Subcutaneous abdominal adipose tissue (tissue), 5 donors: ENCODE measurements at regions not wholly inside any gene's neighbourhood (a gene's known extent, or its start where the extent isn't known, plus 50 kb on each side); places are given as distances from the start of the nearest gene placed in this dataset.

Experiments used
- H3K27ac ChIP-seq: one replicate; pipeline ENCODE4 v1.7.0; 2013; ENCODE audit warnings: low read depth, mild to moderate bottlenecking, inconsistent platforms, low read length, moderate library complexity
- H3K27me3 ChIP-seq, 5 donors: one replicate each; pipeline ENCODE4 v1.7.0; 2013; ENCODE audit warnings: low read length in 5 of 5, inconsistent platforms in 1 of 5; ENCODE audit not compliant: control insufficient read depth in 5 of 5, insufficient read depth in 4 of 5
- H3K36me3 ChIP-seq, 5 donors: one replicate each; pipeline ENCODE4 v1.7.0; 2013; ENCODE audit warnings: low read length in 5 of 5; ENCODE audit not compliant: control insufficient read depth in 5 of 5, insufficient read depth in 5 of 5
- H3K4me1 ChIP-seq, 5 donors: one replicate each; pipeline ENCODE4 v1.7.0; 2013; ENCODE audit warnings: low read length in 5 of 5, mild to moderate bottlenecking in 3 of 5, moderate library complexity in 1 of 5; ENCODE audit not compliant: control insufficient read depth in 5 of 5, insufficient read depth in 5 of 5
- H3K4me3 ChIP-seq, 5 donors: one replicate each; pipeline ENCODE4 v1.7.0; 2013; ENCODE audit warnings: low read length in 5 of 5, low read depth in 1 of 5
- H3K9ac ChIP-seq, 5 donors: one replicate each; pipeline ENCODE4 v1.7.0; 2013; ENCODE audit warnings: low read length in 5 of 5, mild to moderate bottlenecking in 4 of 5, moderate library complexity in 3 of 5
- H3K9me3 ChIP-seq, 5 donors: one replicate each; pipeline ENCODE4 v1.7.0; 2013; ENCODE audit warnings: low read length in 5 of 5; ENCODE audit not compliant: control insufficient read depth in 5 of 5
- donor health status: healthy.
- donor health status: healthy.
- donor health status: healthy.
- donor health status: healthy.
- donor health status: healthy.

DNA sequence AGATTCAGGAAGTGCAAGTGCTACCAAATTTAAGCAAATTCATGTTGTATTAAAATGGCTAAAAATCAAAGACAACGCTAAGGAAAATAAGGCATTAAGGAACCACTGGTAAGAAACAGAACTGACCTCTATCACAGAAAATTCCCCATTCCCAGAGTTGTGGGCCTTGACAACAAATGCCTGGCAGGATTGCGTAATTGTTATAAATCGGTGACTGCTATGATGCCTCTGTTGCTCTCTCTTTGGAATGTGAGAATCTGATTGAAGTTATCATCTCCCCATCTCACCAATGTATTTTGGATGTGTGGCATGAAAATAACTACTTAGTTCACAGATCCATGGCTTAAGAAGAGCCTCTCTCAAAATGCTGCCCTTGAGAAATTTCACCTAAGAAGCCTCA lies 257.3 kb downstream of the OGFRL1 start:
- Histone ChIP-seq H3K4me3 (no peak overlapping the region), H3K36me3 (no peaks in the 10 kb centered on the region), H3K9ac (no peak overlapping the region), H3K9me3 (peaks cover 0 to 3% (median 0%) of the 10 kb centered on the region in 5 donors), H3K27me3 (no peaks in the 10 kb centered on the region), H3K4me1 (no peaks in the 10 kb centered on the region), H3K27ac (no peak overlapping the region)

GRCh38 chr6:71551798-71552197 lies 263.2 kb downstream of the OGFRL1 start:
- Histone ChIP-seq H3K27me3 (no peaks in the 10 kb centered on the region), H3K36me3 (no peaks in the 10 kb centered on the region), H3K27ac (no peak overlapping the region), H3K9ac (no peak overlapping the region), H3K4me3 (no peak overlapping the region), H3K9me3 (peaks cover 0 to 13% (median 9%) of the 10 kb centered on the region in 5 donors), H3K4me1 (no peaks in the 10 kb centered on the region)

- no peak overlapping the region for H3K9ac ChIP-seq
- H3K4me1 ChIP-seq, result no peaks in the 10 kb centered on the region
- H3K4me3 ChIP-seq, result peak overlapping the region in 1 of 5 donors; percentile 12
- H3K27me3 ChIP-seq, result no peaks in the 10 kb centered on the region
- no peak overlapping the region for H3K27ac ChIP-seq
- peaks cover 0 to 26% (median 17%) of the 10 kb centered on the region in 5 donors for H3K9me3 ChIP-seq
- no peaks in the 10 kb centered on the region for H3K36me3 ChIP-seq
Observed at GRCh38 chr6:71556141-71556540, 267.5 kb downstream of the OGFRL1 start.

DNA sequence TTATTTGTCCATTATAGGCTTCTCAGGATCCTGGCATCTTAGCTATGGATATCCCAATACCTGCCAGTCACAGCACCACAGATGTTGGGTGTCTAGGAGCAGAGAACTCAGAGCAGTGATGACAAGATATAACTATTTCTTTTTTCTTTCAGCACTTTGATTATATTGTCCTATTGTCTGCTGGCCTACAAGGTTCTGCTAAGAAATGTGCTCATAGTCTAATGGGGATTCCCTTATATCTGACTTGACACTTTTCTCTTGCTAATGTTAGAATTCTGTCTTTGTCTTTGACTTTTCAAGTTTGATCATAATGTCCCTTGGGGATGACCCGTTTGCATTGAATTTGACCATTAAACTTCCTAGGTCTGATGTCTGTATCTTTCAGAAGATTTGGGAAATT lies 270.4 kb downstream of the OGFRL1 start:
- Histone ChIP-seq H3K27me3 (no peaks in the 10 kb centered on the region), H3K9me3 (peaks cover 0 to 26% (median 14%) of the 10 kb centered on the region in 5 donors), H3K36me3 (no peaks in the 10 kb centered on the region), H3K27ac (no peak overlapping the region), H3K4me3 (no peak overlapping the region), H3K4me1 (no peaks in the 10 kb centered on the region), H3K9ac (no peak overlapping the region)

DNA sequence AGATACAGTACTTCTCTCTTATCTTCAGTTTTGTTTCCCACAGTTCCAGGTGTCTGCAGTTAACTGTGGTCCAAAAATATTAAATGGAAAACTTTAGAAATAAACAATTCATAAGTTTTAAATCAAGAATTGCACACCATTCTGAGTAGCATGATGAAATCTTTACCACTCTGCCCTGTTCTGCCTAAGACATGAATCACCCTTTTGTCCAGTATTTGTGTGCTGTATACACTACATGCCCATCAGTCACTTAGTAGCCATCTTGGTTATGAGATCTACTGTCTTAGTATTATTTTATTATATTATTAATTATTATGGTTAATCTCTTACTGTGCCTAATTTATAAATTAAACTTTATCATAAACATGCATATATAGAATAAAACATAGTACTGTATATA lies 279.0 kb downstream of the OGFRL1 start:
- Histone ChIP-seq H3K9ac (no peak overlapping the region), H3K4me3 (no peak overlapping the region), H3K27ac (no peak overlapping the region), H3K36me3 (no peaks in the 10 kb centered on the region), H3K27me3 (no peaks in the 10 kb centered on the region), H3K9me3 (no peaks in the 10 kb centered on the region), H3K4me1 (no peaks in the 10 kb centered on the region)

GRCh38 chr6:71577766-71578165 lies 289.2 kb downstream of the OGFRL1 start:
- Histone ChIP-seq H3K36me3 (no peaks in the 10 kb centered on the region), H3K4me3 (no peak overlapping the region), H3K9ac (no peak overlapping the region), H3K27me3 (no peaks in the 10 kb centered on the region), H3K9me3 (no peaks in the 10 kb centered on the region), H3K27ac (no peak overlapping the region), H3K4me1 (no peaks in the 10 kb centered on the region)

DNA sequence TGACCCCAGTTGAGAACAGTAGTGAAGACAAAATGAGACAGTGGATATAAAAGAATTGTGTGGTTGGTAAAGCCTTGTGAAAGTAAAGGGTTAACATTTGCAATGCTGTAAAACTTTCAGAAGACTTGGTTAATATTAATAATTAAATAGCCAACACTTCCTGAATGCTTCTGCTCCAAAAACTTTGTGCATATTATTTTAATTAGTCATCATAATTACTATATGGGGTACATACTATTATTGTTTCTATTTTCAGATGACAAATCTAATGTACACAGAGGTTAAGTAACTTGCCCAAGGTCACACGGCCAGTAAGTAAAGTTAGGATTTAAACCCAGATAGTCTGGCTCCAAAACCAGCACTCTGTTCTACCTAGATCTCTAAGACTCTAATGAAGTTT lies 291.3 kb downstream of the OGFRL1 start:
- Histone ChIP-seq H3K4me3 (no peak overlapping the region), H3K9me3 (peaks cover 0 to 3% (median 0%) of the 10 kb centered on the region in 5 donors), H3K36me3 (no peaks in the 10 kb centered on the region), H3K4me1 (no peaks in the 10 kb centered on the region), H3K9ac (no peak overlapping the region), H3K27ac (no peak overlapping the region), H3K27me3 (no peaks in the 10 kb centered on the region)

DNA sequence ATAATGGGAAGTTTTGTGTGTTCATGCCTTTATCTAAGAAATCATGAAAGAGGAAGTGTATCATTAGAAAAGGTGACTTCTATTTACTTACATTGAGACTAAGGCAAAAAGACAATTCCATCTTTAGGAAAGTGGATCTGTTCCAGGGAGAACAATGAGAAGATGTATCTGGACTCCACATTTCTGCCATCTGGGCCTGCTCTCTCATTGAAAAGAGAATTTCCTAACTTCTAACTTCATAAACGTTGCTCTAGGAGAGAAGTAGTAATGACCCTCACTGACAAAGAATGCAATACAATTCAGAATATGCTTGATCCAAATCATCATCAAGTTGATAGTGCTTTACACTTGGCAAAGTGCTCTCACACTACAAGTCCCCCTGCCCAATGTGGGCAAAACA lies 294.2 kb downstream of the OGFRL1 start:
- no peaks in the 10 kb centered on the region for H3K4me1 ChIP-seq
- H3K9me3 ChIP-seq, result peaks cover 0 to 10% (median 0%) of the 10 kb centered on the region in 5 donors
- no peaks in the 10 kb centered on the region for H3K36me3 ChIP-seq
- no peak overlapping the region for H3K27ac ChIP-seq
- H3K27me3 ChIP-seq, result no peaks in the 10 kb centered on the region
- H3K4me3 ChIP-seq, result no peak overlapping the region
- H3K9ac ChIP-seq, result no peak overlapping the region

DNA sequence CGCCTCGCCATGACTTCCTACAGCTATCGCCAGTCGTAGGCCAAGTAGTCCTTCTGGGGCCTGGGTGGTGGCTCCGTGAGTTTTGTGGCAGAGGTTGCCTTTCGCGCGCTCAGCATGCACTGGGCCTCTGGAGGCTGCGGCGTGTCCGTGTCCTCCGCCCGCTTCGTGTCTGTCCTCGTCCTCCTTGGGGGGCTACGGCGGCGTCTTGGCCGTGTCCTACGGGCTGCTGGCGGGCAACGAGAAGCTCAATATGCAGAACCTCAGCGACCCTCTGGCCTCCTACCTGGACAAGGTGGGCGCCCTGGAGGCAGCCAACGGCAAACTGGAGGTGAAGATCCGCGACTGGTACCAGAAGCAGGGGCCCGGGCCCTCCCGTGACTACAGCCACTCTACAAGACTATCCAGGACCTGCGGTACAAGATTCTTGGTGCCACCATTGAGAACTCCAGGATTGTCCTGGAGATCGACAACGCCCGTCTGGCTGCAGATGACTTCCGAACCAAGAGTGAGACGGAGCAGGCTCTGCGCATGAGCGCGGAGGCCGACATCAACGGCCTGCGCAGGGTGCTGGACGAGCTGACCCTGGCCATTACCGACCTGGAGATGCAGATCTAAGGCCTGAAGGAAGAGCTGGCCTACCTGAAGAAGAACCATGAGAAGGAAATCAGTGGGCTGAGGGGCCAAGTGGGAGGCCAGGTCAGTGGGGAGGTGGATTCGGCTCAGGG lies 296.3 kb downstream of the OGFRL1 start:
- peaks cover 0 to 10% (median 0%) of the 10 kb centered on the region in 5 donors for H3K9me3 ChIP-seq
- no peak overlapping the region for H3K9ac ChIP-seq
- peaks cover 0 to 6% (median 0%) of the 10 kb centered on the region in 5 donors for H3K4me1 ChIP-seq
- H3K4me3 ChIP-seq, result no peak overlapping the region
- H3K27ac ChIP-seq, result no peak overlapping the region
- no peaks in the 10 kb centered on the region for H3K36me3 ChIP-seq
- no peaks in the 10 kb centered on the region for H3K27me3 ChIP-seq

GRCh38 chr6:71585472-71585871 lies 296.9 kb downstream of the OGFRL1 start:
- Histone ChIP-seq H3K9ac (no peak overlapping the region), H3K27me3 (no peaks in the 10 kb centered on the region), H3K27ac (no peak overlapping the region), H3K36me3 (no peaks in the 10 kb centered on the region), H3K4me3 (no peak overlapping the region), H3K9me3 (peaks cover 0 to 10% (median 0%) of the 10 kb centered on the region in 5 donors), H3K4me1 (peaks cover 0 to 6% (median 0%) of the 10 kb centered on the region in 5 donors)
